ENCODE measurements at regions not wholly inside any gene's neighbourhood (a gene's known extent, or its start where the extent isn't known, plus 50 kb on each side); places are given as distances from the start of the nearest gene placed in this dataset.
A peak's percentile ranks its signal among the peaks of the same experiment; 100 is the strongest.
"Not testable (repeated sequence)": the region's sequence is repeated elsewhere in the genome, so short reads cannot be mapped to it uniquely, and the experiment has no call there.

- DNase-seq: peak in 1 of 10 donors; percentile 70
- intact Hi-C loops (cut with DNase I): no loop called here
These were observed 59.7 kb downstream of the RNF112 start for GRCh38 chr17:19470530-19471261.

GRCh38 chr17:19474405-19474804 is 59.2 kb upstream of the SLC47A1 start:
- intact Hi-C loops (cut with DNase I); DNase-seq: not testable (repeated sequence)

- DNase-seq; intact Hi-C loops (cut with DNase I): not testable (repeated sequence)
These were observed 57.9 kb upstream of the SLC47A1 start for GRCh38 chr17:19475800-19476199.

DNA sequence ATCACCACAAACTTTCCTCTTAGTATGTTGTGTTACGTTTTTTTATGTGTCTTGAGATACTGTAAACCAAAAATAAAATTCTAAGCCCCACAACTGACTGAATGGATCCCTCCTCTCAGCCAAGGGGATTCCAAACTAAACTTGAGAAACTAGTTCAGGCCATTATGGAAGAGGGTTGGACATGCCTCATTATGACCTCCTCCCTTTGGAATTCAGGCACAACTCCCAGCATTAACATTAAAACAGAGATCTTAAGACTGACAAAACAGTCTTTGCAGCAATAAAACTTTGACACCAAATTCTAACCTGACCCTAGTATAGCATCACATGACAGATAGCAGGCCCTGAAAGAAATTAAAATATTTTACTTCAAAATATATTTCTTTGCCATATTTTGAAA is 51.1 kb upstream of the SLC47A1 start:
- DNase-seq: no peak
- intact Hi-C loops (cut with DNase I): no loop called here
